Prostate gland (tissue), 2 donors: ENCODE measurements at regions not wholly inside any gene's neighbourhood (a gene's known extent, or its start where the extent isn't known, plus 50 kb on each side); places are given as distances from the start of the nearest gene placed in this dataset. TPM values are rescaled to one million over a fixed set of nuclear protein-coding genes. Genes with fewer than 3 reads are reported as not detected.

Experiments
- DNase-seq: peaks from one replicate; pipeline ENCODE4 v3.0.0-alpha.2; 2019; ENCODE audit warnings: low spot score
- H3K27ac ChIP-seq, 2 donors: fragments of 200-600 bp; sonication (generic); 2 replicates each; pipeline ENCODE4 v1.5.1; 2017 to 2019
- H3K27me3 ChIP-seq: fragments of 200-600 bp; sonication (generic); replicated peaks from 2 replicates; pipeline ENCODE4 v1.5.1; 2019; ENCODE audit not compliant: insufficient read depth
- H3K36me3 ChIP-seq, 2 donors: fragments of 200-600 bp; sonication (generic); 1 replicate in 1 of 2; 2 replicates in 1 of 2; pipeline versions ENCODE4 v1.5.1 to v1.8.1; 2017 to 2019
- H3K4me1 ChIP-seq: fragments of 200-600 bp; sonication (generic); replicated peaks from 2 replicates; pipeline ENCODE4 v1.5.1; 2019
- H3K4me3 ChIP-seq, 2 donors: fragments of 200-600 bp; sonication (generic); 2 replicates each; pipeline ENCODE4 v1.5.1; 2017 to 2019
- H3K9me3 ChIP-seq: fragments of 200-600 bp; sonication (generic); 2 replicates; pipeline ENCODE4 v1.5.1; 2017
- POLR2A ChIP-seq: fragments of 450-650 bp; IDR thresholded peaks from one replicate; pipeline ENCODE4 v1.6.1; 2016; ENCODE audit warnings: antibody characterized with exemption, mild to moderate bottlenecking
- POLR2AphosphoS5 ChIP-seq: sonication (generic); formaldehyde crosslinking; IDR thresholded peaks from one replicate; pipeline ENCODE4 v1.6.1; 2017; ENCODE audit warnings: antibody characterized with exemption
- WGBS: methylation state at CpG from one replicate; pipeline ENCODE4 v1.1.5; 2018; 5-methylcytosine and 5-hydroxymethylcytosine counted together
- intact Hi-C: fragments of 100-400 bp; cut with DNase I; formaldehyde crosslinking; loops from one replicate; pipeline ENCODE4 v1.14.2; 2022
- microRNA counts, 2 donors: library from miRNA; unstranded; fragments of <30 nt; microRNA quantifications; one replicate each; lab custom pipeline; 2016 to 2017
- microRNA-seq: library from miRNA; unstranded; fragments of <30 nt; microRNA quantifications from one replicate; pipeline ENCODE4, GENCODE V29; 2016
- small RNA-seq, 2 donors: library from RNA; depleted of rRNA; stranded (forward); fragments of <200 nt; gene quantifications; one replicate each; pipeline ENCODE3, GENCODE V24; 2016
- TF ChIP-seq, protein P1 (sequence below), 4 experiments: fragments of 200-600 bp in 2 of 4; fragments of 450-650 bp in 2 of 4; sonication (generic) in 2 of 4; IDR thresholded peaks; 1 replicate in 3 of 4; 2 replicates in 1 of 4; pipeline ENCODE4 v1.5.1; 2016 to 2019; ENCODE audit warnings: antibody characterized with exemption in 4 of 4, mild to moderate bottlenecking in 2 of 4, moderate library complexity in 2 of 4

DNA sequence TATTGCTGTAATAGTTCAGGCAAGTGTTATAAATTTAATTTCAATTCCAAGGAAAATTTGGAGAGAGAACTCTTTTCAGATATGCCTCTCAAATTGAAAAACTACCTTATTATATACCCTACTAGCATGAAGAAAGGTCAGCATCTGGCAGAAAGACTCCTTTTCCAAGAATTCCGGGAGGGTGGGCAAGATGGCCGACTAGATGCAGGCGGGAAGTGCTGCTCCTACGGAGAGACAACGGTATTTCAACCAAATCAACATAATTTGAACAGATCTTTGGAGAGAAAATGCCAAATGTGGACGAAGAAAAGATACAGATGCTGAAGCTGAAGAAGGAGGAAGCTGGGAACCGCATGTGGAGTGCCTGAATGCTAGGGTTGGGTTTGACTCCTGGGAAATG, 53.8 kb upstream of the INTU start:
- Histone ChIP-seq H3K27me3 (no peaks in the 10 kb centered on the region), H3K27ac (no peak overlapping the region), H3K4me3 (no peak overlapping the region), H3K36me3 (no peaks in the 10 kb centered on the region), H3K9me3 (no peaks in the 10 kb centered on the region), H3K4me1 (no peaks in the 10 kb centered on the region)
- DNase-seq, result no peak
- TF ChIP-seq, protein P1, sequence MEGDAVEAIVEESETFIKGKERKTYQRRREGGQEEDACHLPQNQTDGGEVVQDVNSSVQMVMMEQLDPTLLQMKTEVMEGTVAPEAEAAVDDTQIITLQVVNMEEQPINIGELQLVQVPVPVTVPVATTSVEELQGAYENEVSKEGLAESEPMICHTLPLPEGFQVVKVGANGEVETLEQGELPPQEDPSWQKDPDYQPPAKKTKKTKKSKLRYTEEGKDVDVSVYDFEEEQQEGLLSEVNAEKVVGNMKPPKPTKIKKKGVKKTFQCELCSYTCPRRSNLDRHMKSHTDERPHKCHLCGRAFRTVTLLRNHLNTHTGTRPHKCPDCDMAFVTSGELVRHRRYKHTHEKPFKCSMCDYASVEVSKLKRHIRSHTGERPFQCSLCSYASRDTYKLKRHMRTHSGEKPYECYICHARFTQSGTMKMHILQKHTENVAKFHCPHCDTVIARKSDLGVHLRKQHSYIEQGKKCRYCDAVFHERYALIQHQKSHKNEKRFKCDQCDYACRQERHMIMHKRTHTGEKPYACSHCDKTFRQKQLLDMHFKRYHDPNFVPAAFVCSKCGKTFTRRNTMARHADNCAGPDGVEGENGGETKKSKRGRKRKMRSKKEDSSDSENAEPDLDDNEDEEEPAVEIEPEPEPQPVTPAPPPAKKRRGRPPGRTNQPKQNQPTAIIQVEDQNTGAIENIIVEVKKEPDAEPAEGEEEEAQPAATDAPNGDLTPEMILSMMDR (IDR thresholded peaks at IDR 0.05), result no peak
- no peak for TF ChIP-seq POLR2A
- TF ChIP-seq POLR2AphosphoS5, result no peak
- intact Hi-C loops, result no loop called here
- WGBS, result 92% methylated on average over 7 of the region's 7 CpGs

DNA sequence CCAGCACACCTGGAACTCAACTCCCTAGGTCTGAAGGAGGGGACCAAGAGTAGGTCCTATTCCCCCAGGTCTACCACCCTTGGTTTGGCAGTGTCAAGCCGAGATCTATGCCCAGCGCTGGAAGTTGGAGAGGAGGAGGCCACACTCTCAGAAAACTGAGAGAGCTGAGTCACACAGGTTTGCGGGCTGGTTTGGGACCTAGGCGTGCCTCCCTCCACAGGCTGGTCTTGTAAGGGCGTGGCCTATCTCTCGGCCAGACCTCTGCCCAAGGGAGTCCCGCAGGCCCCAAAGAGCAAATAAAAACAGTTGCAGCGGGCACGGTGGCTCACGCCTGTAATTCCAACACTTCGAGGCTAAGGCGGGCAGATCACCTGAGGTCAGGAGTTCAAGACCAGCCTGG, 52.9 kb upstream of the INTU start:
- Histone ChIP-seq H3K9me3 (no peaks in the 10 kb centered on the region), H3K27me3 (no peaks in the 10 kb centered on the region), H3K4me1 (no peaks in the 10 kb centered on the region), H3K27ac (no peak overlapping the region), H3K4me3 (no peak overlapping the region), H3K36me3 (no peaks in the 10 kb centered on the region)
- no peak for DNase-seq
- intact Hi-C loops, result no loop called here
- TF ChIP-seq POLR2A, result no peak
- TF ChIP-seq, protein P1 (IDR thresholded peaks at IDR 0.05), result no peak
- no peak for TF ChIP-seq POLR2AphosphoS5
- WGBS, result 92% methylated on average over 12 of the region's 12 CpGs

DNA sequence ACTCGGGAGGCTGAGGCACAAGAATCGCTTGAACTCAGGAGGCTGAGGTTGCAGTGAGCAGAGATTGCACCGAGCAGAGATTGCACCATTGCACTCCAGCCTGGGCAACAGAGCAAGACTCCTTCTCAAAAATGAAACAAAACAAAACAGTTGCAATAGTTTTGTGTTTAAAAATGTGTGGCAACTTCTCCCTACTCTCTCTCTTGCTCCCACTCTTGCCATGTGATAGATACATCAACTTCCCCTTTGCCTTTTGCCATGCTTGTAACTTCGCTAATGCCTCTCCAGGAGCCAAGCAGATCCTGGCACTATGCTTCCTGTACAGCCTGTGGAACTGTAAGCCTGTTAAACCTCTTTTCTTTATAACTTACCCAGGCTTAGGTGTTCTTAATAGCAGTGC, 52.5 kb upstream of the INTU start:
- intact Hi-C loops, result no loop called here
- 98% methylated on average over 4 of the region's 4 CpGs for WGBS
- Histone ChIP-seq H3K4me1 (no peaks in the 10 kb centered on the region), H3K27me3 (no peaks in the 10 kb centered on the region), H3K27ac (no peak overlapping the region), H3K4me3 (no peak overlapping the region), H3K36me3 (no peaks in the 10 kb centered on the region), H3K9me3 (no peaks in the 10 kb centered on the region)
- TF ChIP-seq POLR2A (no peak), POLR2AphosphoS5 (no peak)
- TF ChIP-seq, protein P1 (IDR thresholded peaks at IDR 0.05), result no peak
- DNase-seq, result no peak

DNA sequence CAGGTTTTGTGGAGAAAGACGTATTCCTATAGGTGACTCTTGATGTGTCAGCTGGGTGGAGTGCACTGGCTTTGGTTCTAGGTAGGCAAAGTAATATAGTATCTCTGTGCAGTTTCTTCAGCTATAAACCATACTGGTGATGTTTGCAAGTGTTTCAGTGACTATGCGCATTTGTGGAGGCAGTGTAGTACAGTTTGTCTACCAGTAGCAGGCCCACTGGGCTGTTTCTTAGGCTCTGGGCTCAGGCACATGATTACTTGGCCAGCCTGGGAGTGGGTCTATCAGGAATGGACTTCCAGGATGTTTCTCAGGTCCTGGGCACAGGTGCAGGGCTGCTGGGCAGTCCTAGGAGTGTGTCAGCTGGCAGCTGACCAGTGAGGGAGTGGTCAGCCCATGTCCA, 51.9 kb upstream of the INTU start:
- no peak for TF ChIP-seq POLR2AphosphoS5
- TF ChIP-seq, protein P1 (IDR thresholded peaks at IDR 0.05), result no peak
- no peak for TF ChIP-seq POLR2A
- H3K27ac ChIP-seq, result no peak overlapping the region
- intact Hi-C loops, result no loop called here
- DNase-seq, result no peak
- no peaks in the 10 kb centered on the region for H3K4me1 ChIP-seq
- no peaks in the 10 kb centered on the region for H3K36me3 ChIP-seq
- WGBS, result 95% methylated on average over 2 of the region's 2 CpGs
- no peak overlapping the region for H3K4me3 ChIP-seq
- no peaks in the 10 kb centered on the region for H3K27me3 ChIP-seq
- H3K9me3 ChIP-seq, result no peaks in the 10 kb centered on the region

MicroRNAs encoded in the stretch of these regions (microRNA counts, 767-probe panel; counts per million panel counts)
- 0 to 431 counts per million in 2 donors for microRNA hsa-miR-2054 (lab: Ali Mortazavi, UCI)

Small RNA genes lying in the stretch of these regions (microRNA-seq; reads per million reads assigned to microRNA genes)
- gene MIR2054, result not detected

Small RNA genes lying in the stretch of these regions (small RNA-seq; reads per million reads assigned to genes)
- gene RF00019, result 0 reads per million in 2 donors
